Heart left ventricle (tissue), 13 donors: ENCODE measurements at regions not wholly inside any gene's neighbourhood (a gene's known extent, or its start where the extent isn't known, plus 50 kb on each side); places are given as distances from the start of the nearest gene placed in this dataset.

Experiments
- POLR2A ChIP-seq, 2 donors: fragments of 450-650 bp; IDR thresholded peaks; one replicate each; pipeline ENCODE4 v1.6.1; 2017; ENCODE audit warnings: antibody characterized with exemption in 2 of 2, mild to moderate bottlenecking in 2 of 2, moderate library complexity in 2 of 2
- TF ChIP-seq, protein P1 (sequence below), 12 donors: fragments of 200-600 bp; sonication (generic) in 4 of 12; IDR thresholded peaks; one replicate each; pipeline versions ENCODE4 v1.5.0 to v1.8.0; 2018 to 2022; ENCODE audit warnings: antibody characterized with exemption in 12 of 12, mild to moderate bottlenecking in 5 of 12
- donor health status: ischemic (EF 13 %, LVEDD 7.1; RV severe dilation, severe dysfunction).
- donor health status: DM: no; HTN: yes; CAD: no.
- donor health status: DM: no; HTN: no; CAD: no.
- donor health status: ischemic (EF 25% LVEDD 6.9; RV normal size, moderate dysfunction).
- donor health status: ischemic (EF 25% LVEDD 5.7; RV mildly dilated, moderate dysfunction).
- donor health status: ischemic (EF 35%, LVEDD 5.7; RV mildly dilated, moderate dysfunction).
- donor health status: nonischemic (EF 11% LVEDD 7.7; RV severe dilation, severe dysfunction).
- donor health status: DM: yes; HTN: yes; CAD: no.
- donor health status: PGD.
- donor health status: ischemic (EF 29% LVEDD 5.4; RV normal size, mild dysfunction).
- donor health status: nonischemic (EF 23%, LVEDD 6.1; RV moderate dilation, normal function).

DNA sequence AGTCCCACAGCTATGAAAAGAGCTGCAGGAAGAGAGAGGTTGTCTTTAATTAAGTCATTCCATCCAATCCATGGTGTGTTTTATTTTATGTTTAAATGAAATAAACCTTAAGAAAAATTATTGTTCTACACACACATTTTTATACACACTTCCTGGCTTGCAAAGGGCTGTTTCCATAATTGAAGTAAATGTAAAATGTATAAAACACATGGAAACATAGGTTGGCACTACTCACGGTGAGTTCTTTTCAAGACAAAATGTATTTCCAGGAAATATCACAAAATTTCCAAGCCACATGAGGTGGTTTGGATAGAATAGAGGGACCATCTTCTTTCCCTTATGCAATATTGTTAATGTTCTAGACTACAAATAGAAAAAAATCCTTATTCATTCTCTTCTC is 426.8 kb upstream of the USP24 start:
- TF ChIP-seq, protein P1, sequence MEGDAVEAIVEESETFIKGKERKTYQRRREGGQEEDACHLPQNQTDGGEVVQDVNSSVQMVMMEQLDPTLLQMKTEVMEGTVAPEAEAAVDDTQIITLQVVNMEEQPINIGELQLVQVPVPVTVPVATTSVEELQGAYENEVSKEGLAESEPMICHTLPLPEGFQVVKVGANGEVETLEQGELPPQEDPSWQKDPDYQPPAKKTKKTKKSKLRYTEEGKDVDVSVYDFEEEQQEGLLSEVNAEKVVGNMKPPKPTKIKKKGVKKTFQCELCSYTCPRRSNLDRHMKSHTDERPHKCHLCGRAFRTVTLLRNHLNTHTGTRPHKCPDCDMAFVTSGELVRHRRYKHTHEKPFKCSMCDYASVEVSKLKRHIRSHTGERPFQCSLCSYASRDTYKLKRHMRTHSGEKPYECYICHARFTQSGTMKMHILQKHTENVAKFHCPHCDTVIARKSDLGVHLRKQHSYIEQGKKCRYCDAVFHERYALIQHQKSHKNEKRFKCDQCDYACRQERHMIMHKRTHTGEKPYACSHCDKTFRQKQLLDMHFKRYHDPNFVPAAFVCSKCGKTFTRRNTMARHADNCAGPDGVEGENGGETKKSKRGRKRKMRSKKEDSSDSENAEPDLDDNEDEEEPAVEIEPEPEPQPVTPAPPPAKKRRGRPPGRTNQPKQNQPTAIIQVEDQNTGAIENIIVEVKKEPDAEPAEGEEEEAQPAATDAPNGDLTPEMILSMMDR (IDR thresholded peaks at IDR 0.05), result no peak
- no peak for TF ChIP-seq POLR2A (IDR thresholded peaks at IDR 0.05)
